ENCODE measurements at regions not wholly inside any gene's neighbourhood (a gene's known extent, or its start where the extent isn't known, plus 50 kb on each side); places are given as distances from the start of the nearest gene placed in this dataset.

DNA sequence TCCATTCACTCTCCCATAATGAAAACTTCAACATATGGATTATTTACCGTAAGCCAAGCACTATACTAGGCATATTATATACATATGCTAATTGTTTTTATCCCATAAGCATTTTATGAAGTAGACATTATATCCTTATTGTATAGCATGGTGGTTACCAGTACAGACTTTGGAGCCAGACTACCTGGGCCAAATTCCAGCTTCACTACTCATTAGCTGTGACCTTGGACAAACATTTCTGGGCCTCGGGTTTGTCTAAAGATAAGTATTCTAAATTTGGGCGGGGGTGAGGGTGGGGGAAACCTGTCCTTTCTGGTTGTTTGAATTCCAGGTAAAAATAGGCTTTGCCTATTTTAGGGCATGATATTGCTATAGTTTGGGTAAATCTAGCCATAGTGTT, 66.5 kb upstream of the P2RY1 start:
- Histone ChIP-seq H3K4me3 (ENCODE audit: low read length) (no peak overlapping the region), H3K9ac (ENCODE audit: extremely low read depth, low read length, poor library complexity, severe bottlenecking) (no peak overlapping the region), H3K4me1 (ENCODE audit: control insufficient read depth, insufficient read depth, low read length) (no peaks in the 10 kb centered on the region), H3K9me3 (ENCODE audit: control insufficient read depth, low read length) (no peaks in the 10 kb centered on the region), H3K27ac (ENCODE audit: low read depth, low read length) (no peak overlapping the region), H3K27me3 (ENCODE audit: control insufficient read depth, insufficient read depth, low read length, poor library complexity, severe bottlenecking) (no peaks in the 10 kb centered on the region), H3K36me3 (ENCODE audit: control insufficient read depth, insufficient read depth, low read length) (no peaks in the 10 kb centered on the region)
- TF ChIP-seq, protein P1, sequence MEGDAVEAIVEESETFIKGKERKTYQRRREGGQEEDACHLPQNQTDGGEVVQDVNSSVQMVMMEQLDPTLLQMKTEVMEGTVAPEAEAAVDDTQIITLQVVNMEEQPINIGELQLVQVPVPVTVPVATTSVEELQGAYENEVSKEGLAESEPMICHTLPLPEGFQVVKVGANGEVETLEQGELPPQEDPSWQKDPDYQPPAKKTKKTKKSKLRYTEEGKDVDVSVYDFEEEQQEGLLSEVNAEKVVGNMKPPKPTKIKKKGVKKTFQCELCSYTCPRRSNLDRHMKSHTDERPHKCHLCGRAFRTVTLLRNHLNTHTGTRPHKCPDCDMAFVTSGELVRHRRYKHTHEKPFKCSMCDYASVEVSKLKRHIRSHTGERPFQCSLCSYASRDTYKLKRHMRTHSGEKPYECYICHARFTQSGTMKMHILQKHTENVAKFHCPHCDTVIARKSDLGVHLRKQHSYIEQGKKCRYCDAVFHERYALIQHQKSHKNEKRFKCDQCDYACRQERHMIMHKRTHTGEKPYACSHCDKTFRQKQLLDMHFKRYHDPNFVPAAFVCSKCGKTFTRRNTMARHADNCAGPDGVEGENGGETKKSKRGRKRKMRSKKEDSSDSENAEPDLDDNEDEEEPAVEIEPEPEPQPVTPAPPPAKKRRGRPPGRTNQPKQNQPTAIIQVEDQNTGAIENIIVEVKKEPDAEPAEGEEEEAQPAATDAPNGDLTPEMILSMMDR (conservative IDR thresholded peaks at IDR 0.05), result no peak
- Mint-ChIP-seq H3K36me3 (ENCODE audit: low read depth) (no peaks in the 10 kb centered on the region), H3K4me3 (no peak overlapping the region), H3K9me3 (peaks cover 19% of the 10 kb centered on the region), H3K27me3 (ENCODE audit: insufficient read depth) (no peaks in the 10 kb centered on the region), H3K4me1 (no peaks in the 10 kb centered on the region), H3K27ac (no peak overlapping the region)
- no peak for DNase-seq
- 91% methylated on average over 3 of the region's 3 CpGs; no CpG with 5 or more reads in 1 of the 2 experiments for WGBS, 2 experiments (ENCODE audit: insufficient coverage in 1 of 2, insufficient read length in 1 of 2)

DNA sequence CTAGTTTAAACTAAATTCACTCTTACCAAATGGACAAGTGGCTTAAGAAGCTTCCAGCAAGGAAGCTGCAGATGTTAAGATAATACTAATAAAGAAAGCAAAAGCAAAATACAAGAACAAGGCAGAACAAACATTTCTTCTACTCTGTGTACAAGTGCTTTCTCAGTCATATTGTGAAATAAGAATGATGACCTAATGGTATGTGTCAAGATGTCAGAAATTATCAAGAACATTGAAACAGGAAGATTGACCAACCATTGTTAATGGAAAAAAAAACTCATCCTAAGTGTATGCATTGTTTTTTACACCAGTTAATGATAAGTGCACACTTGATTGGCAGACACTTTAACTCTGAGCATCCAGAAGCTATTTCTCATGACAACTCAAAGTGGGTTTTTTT, 65.4 kb upstream of the P2RY1 start:
- Mint-ChIP-seq H3K27me3 (ENCODE audit: insufficient read depth) (no peaks in the 10 kb centered on the region), H3K4me1 (no peaks in the 10 kb centered on the region), H3K36me3 (ENCODE audit: low read depth) (no peaks in the 10 kb centered on the region), H3K27ac (no peak overlapping the region), H3K4me3 (no peak overlapping the region), H3K9me3 (peaks cover 17% of the 10 kb centered on the region)
- Histone ChIP-seq H3K27me3 (ENCODE audit: control insufficient read depth, insufficient read depth, low read length, poor library complexity, severe bottlenecking) (no peaks in the 10 kb centered on the region), H3K9me3 (ENCODE audit: control insufficient read depth, low read length) (no peaks in the 10 kb centered on the region), H3K27ac (ENCODE audit: low read depth, low read length) (no peak overlapping the region), H3K4me1 (ENCODE audit: control insufficient read depth, insufficient read depth, low read length) (no peaks in the 10 kb centered on the region), H3K4me3 (ENCODE audit: low read length) (no peak overlapping the region), H3K36me3 (ENCODE audit: control insufficient read depth, insufficient read depth, low read length) (no peaks in the 10 kb centered on the region), H3K9ac (ENCODE audit: extremely low read depth, low read length, poor library complexity, severe bottlenecking) (no peak overlapping the region)
- TF ChIP-seq, protein P1 (conservative IDR thresholded peaks at IDR 0.05), result no peak
- DNase-seq, result no peak

- H3K4me1 ChIP-seq (ENCODE audit: control insufficient read depth, insufficient read depth, low read length), result no peaks in the 10 kb centered on the region
- Mint-ChIP-seq H3K4me1 (no peaks in the 10 kb centered on the region), H3K27me3 (ENCODE audit: insufficient read depth) (no peaks in the 10 kb centered on the region), H3K4me3 (no peak overlapping the region), H3K27ac (no peak overlapping the region), H3K9me3 (peaks cover 10% of the 10 kb centered on the region), H3K36me3 (ENCODE audit: low read depth) (no peaks in the 10 kb centered on the region)
- 97% methylated on average over 2 of the region's 2 CpGs; no CpG with 5 or more reads in 1 of the 2 experiments for WGBS, 2 experiments (ENCODE audit: insufficient coverage in 1 of 2, insufficient read length in 1 of 2)
- DNase-seq, result no peak
- H3K27me3 ChIP-seq (ENCODE audit: control insufficient read depth, insufficient read depth, low read length, poor library complexity, severe bottlenecking), result no peaks in the 10 kb centered on the region
- H3K36me3 ChIP-seq (ENCODE audit: control insufficient read depth, insufficient read depth, low read length), result no peaks in the 10 kb centered on the region
- no peak overlapping the region for H3K9ac ChIP-seq (ENCODE audit: extremely low read depth, low read length, poor library complexity, severe bottlenecking)
- TF ChIP-seq, protein P1 (conservative IDR thresholded peaks at IDR 0.05), result no peak
- H3K9me3 ChIP-seq (ENCODE audit: control insufficient read depth, low read length), result no peaks in the 10 kb centered on the region
- no peak overlapping the region for H3K4me3 ChIP-seq (ENCODE audit: low read length)
- H3K27ac ChIP-seq (ENCODE audit: low read depth, low read length), result no peak overlapping the region
Measured at GRCh38 chr3:152770296-152770695, 64.6 kb upstream of the P2RY1 start.

Measured in endodermal cell (in vitro differentiated cells).